GM23248 (cell line): ENCODE measurements at regions not wholly inside any gene's neighbourhood (a gene's known extent, or its start where the extent isn't known, plus 50 kb on each side); places are given as distances from the start of the nearest gene placed in this dataset.
"Not testable (repeated sequence)": the region's sequence is repeated elsewhere in the genome, so short reads cannot be mapped to it uniquely, and the experiment has no call there.

Experiments used
- DNase-seq: peaks from one replicate; pipeline ENCODE4 v3.0.0-alpha.2; 2015
- H2AFZ ChIP-seq: fragments of 200-600 bp; sonication (generic); 2 replicates; pipeline ENCODE4 v1.6.1; 2016; ENCODE audit warnings: antibody characterized with exemption
- H3F3A ChIP-seq: fragments of 200-600 bp; sonication (generic); 2 replicates; pipeline ENCODE4 v1.6.1; 2016; ENCODE audit warnings: mild to moderate bottlenecking, antibody characterized with exemption, mixed run types; ENCODE audit not compliant: insufficient read depth
- H3K27ac ChIP-seq: fragments of 200-600 bp; sonication (generic); 2 replicates; pipeline ENCODE4 v1.5.1; 2016; ENCODE audit warnings: mild to moderate bottlenecking
- H3K27me3 ChIP-seq: fragments of 200-600 bp; sonication (generic); replicated peaks from 2 replicates; pipeline ENCODE4 v1.6.1; 2016; ENCODE audit warnings: mild to moderate bottlenecking; ENCODE audit not compliant: insufficient read depth
- H3K36me3 ChIP-seq: fragments of 200-600 bp; sonication (generic); 2 replicates; pipeline ENCODE4 v1.6.1; 2016; ENCODE audit warnings: low read depth, mild to moderate bottlenecking
- H3K4me1 ChIP-seq: fragments of 200-600 bp; sonication (generic); 2 replicates; pipeline ENCODE4 v1.6.1; 2016; ENCODE audit warnings: mild to moderate bottlenecking; ENCODE audit not compliant: insufficient read depth
- H3K4me2 ChIP-seq: fragments of 200-600 bp; sonication (generic); one replicate; pipeline ENCODE4 v1.6.1; 2016; ENCODE audit warnings: mild to moderate bottlenecking; ENCODE audit not compliant: unreplicated experiment
- H3K4me3 ChIP-seq: fragments of 200-600 bp; sonication (generic); 2 replicates; pipeline ENCODE4 v1.5.1; 2016; ENCODE audit warnings: mild to moderate bottlenecking
- H3K79me2 ChIP-seq: fragments of 200-600 bp; sonication (generic); 2 replicates; pipeline ENCODE4 v1.6.1; 2016; ENCODE audit warnings: mild to moderate bottlenecking; ENCODE audit not compliant: insufficient read depth
- H3K9ac ChIP-seq: fragments of 200-600 bp; sonication (generic); 2 replicates; pipeline ENCODE4 v1.6.1; 2016; ENCODE audit warnings: mild to moderate bottlenecking
- H3K9me2 ChIP-seq: fragments of 200-600 bp; sonication (generic); 2 replicates; pipeline ENCODE4 v1.6.1; 2016; ENCODE audit warnings: mixed run types, mild to moderate bottlenecking, moderate library complexity; ENCODE audit not compliant: insufficient read depth
- H3K9me3 ChIP-seq: fragments of 200-600 bp; sonication (generic); one replicate; pipeline ENCODE4 v1.6.1; 2017; ENCODE audit warnings: low read depth
- H4K20me1 ChIP-seq: fragments of 200-600 bp; sonication (generic); 2 replicates; pipeline ENCODE4 v1.6.0; 2016; ENCODE audit not compliant: insufficient read depth
- WGBS, 2 experiments: methylation state at CpG; one replicate each; pipeline ENCODE4 v1.1.6; 2015 to 2017; ENCODE audit warnings: low lambda C conversion rate in 2 of 2, low coverage in 1 of 2; ENCODE audit errors: missing lambda C conversion rate in 2 of 2; 5-methylcytosine and 5-hydroxymethylcytosine counted together
- in situ Hi-C: fragments of 300-500 bp; cut with MboI; formaldehyde crosslinking; loops from 2 replicates; pipeline ENCODE4 v1.15.0; 2020

DNA sequence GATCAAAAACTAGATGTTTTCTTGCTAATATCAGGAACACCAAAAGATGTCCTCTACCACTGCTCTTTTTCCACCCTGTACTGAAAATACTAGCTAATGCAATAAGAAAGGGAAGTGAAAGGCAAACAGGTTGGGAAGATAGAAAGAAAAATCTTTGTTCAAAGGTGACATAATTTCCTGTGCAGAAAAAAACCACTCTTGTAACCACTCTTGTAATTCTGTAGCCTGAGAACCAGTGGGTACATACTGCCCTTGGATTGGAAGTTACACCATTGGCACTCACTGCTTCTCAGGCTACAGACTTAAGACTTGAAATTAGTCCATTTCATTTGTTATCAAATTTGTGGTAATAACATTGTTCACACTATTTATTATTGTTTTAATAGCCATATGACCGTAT lies 263.0 kb upstream of the TGIF2LX start:
- H3K4me3 ChIP-seq, H3K79me2 ChIP-seq, H3K27ac ChIP-seq, in situ Hi-C loops, H3K4me2 ChIP-seq, H3K4me1 ChIP-seq, H2AFZ ChIP-seq, DNase-seq, H3K9ac ChIP-seq, H3F3A ChIP-seq, H4K20me1 ChIP-seq, H3K9me2 ChIP-seq, H3K36me3 ChIP-seq, H3K27me3 ChIP-seq, H3K9me3 ChIP-seq: not testable (repeated sequence)
- WGBS, 2 experiments = no CpG with 5 or more reads among the region's 1 CpG

- H3K27me3 ChIP-seq, H3K4me1 ChIP-seq, H2AFZ ChIP-seq, H3F3A ChIP-seq, H3K9me2 ChIP-seq, H3K9me3 ChIP-seq, H3K4me3 ChIP-seq, H3K79me2 ChIP-seq, H4K20me1 ChIP-seq, H3K27ac ChIP-seq, in situ Hi-C loops, H3K4me2 ChIP-seq, H3K9ac ChIP-seq, H3K36me3 ChIP-seq, DNase-seq: not testable (repeated sequence)
- WGBS, 2 experiments = no CpG with 5 or more reads among the region's 1 CpG
These were observed 215.2 kb upstream of the TGIF2LX start for GRCh38 chrX:89706481-89706880.

GRCh38 chrX:89707363-89707927 lies 214.3 kb upstream of the TGIF2LX start:
- H3K36me3 ChIP-seq, H3K9ac ChIP-seq, H3K79me2 ChIP-seq, H4K20me1 ChIP-seq, H3K27me3 ChIP-seq, H3K9me2 ChIP-seq, H3K4me2 ChIP-seq, H3K9me3 ChIP-seq, in situ Hi-C loops, H3K4me3 ChIP-seq, H3K27ac ChIP-seq, H3K4me1 ChIP-seq, H2AFZ ChIP-seq, H3F3A ChIP-seq, DNase-seq: not testable (repeated sequence)
- WGBS, 2 experiments = 0% methylated on average over 1 of the region's 1 CpG; no CpG with 5 or more reads in 1 of the 2 experiments

DNA sequence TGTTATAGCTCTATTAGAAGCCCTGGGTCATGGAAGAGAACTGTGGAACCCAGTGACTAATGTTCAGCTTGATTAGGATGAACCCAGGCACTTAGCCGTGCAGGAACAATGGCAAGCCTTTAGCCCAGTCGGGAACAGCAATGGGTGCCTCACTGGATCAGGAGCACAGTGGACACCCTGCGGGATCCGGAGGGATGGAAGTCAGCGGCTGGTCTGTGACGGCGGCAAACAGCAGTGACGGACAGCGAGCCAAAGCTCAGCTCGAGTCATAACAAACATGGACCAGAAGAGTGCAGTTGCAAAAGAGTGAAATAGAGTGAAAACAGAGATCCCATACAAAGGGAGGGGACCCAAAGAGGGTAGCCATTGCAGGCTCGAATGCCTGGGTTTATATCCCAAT lies 187.3 kb upstream of the TGIF2LX start:
- WGBS, 2 experiments = 62 to 71% methylated on average over 8 to 9 of the region's 11 CpGs
- DNase-seq, in situ Hi-C loops: not testable (repeated sequence)

DNA sequence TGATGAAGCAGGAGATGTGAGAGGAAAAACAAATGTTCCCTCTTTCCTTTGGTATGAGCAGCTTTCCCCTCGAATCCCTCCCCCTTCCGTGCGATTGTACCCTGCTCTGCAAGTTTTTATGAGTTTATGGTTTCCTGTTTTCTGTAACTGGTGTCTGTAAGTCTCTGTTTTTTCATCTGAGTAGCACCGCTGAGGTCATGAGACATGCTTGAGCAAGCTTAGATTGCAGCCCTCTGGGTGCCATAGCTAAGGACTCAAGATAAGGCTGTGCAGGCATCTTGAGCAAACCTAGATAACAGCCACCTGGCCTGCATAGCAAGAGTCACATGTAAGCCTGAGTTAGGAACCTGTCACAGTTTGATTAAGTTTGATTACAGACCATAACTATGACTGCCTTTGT lies 165.2 kb upstream of the TGIF2LX start:
- in situ Hi-C loops = not testable (repeated sequence)
- WGBS, 2 experiments = 38 to 45% methylated on average over 4 of the region's 4 CpGs

More for the DNA sequence above, 187.3 kb upstream of the TGIF2LX start:
- not testable (repeated sequence) for H2AFZ ChIP-seq, H3K79me2 ChIP-seq, H3K27me3 ChIP-seq, H3F3A ChIP-seq, H3K9me3 ChIP-seq, H3K9ac ChIP-seq, H3K36me3 ChIP-seq, H4K20me1 ChIP-seq, H3K4me2 ChIP-seq, H3K27ac ChIP-seq, H3K4me3 ChIP-seq, H3K4me1 ChIP-seq, H3K9me2 ChIP-seq

GRCh38 chrX:89757767-89758166 lies 163.9 kb upstream of the TGIF2LX start:
- H3K4me3 ChIP-seq, H3K9me3 ChIP-seq, H3K9ac ChIP-seq, H3K4me2 ChIP-seq, H3K9me2 ChIP-seq, H2AFZ ChIP-seq, in situ Hi-C loops, H3K27ac ChIP-seq, H4K20me1 ChIP-seq, H3K4me1 ChIP-seq, H3K36me3 ChIP-seq, H3K79me2 ChIP-seq, H3K27me3 ChIP-seq, H3F3A ChIP-seq: not testable (repeated sequence)
- 0 to 13% methylated on average over 1 of the region's 1 CpG for WGBS, 2 experiments
- peak; percentile 7 for DNase-seq

More for the DNA sequence above, 165.2 kb upstream of the TGIF2LX start:
- not testable (repeated sequence) for H3K9me3 ChIP-seq, H3K4me2 ChIP-seq, H3K27ac ChIP-seq, DNase-seq, H3K9ac ChIP-seq, H3K27me3 ChIP-seq, H3K4me1 ChIP-seq, H2AFZ ChIP-seq, H3K79me2 ChIP-seq, H4K20me1 ChIP-seq, H3K9me2 ChIP-seq, H3F3A ChIP-seq, H3K4me3 ChIP-seq, H3K36me3 ChIP-seq

DNA sequence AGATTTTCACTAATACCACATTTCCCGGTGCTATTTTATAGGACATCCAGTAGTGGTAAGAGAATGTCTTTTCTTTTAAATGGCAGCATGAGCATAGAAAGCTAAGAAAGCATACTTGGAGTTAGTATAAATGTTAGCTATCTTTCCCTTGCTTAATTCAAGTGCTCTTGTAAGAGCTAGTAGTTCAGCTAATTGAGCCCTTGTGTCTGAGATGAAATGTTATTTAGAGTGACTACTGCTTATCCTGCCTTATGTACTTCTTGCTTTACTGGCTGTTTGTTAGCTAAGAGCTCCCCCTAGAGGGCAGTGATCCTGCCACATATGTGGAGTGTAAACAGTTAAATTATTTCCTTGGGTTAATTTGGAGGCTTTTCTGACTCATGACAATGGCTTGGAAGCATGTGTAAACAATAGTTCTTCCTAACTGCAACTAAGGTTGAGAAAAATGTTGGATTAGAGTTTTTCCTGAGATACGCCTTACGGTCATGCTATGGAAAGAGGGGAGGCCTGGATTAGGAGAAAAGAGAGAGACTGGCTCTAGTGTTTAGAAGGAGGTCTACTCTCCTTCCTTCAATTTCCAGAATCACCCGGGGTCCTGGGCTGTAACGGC lies 162.5 kb upstream of the TGIF2LX start:
- H3K9me3 ChIP-seq, H3K9me2 ChIP-seq, H3K36me3 ChIP-seq, DNase-seq, H3K27ac ChIP-seq, H2AFZ ChIP-seq, H4K20me1 ChIP-seq, H3K4me2 ChIP-seq, H3K27me3 ChIP-seq, H3K4me3 ChIP-seq, H3K79me2 ChIP-seq, H3F3A ChIP-seq, H3K9ac ChIP-seq, H3K4me1 ChIP-seq, in situ Hi-C loops: not testable (repeated sequence)
- 15 to 25% methylated on average over 5 of the region's 5 CpGs for WGBS, 2 experiments

DNA sequence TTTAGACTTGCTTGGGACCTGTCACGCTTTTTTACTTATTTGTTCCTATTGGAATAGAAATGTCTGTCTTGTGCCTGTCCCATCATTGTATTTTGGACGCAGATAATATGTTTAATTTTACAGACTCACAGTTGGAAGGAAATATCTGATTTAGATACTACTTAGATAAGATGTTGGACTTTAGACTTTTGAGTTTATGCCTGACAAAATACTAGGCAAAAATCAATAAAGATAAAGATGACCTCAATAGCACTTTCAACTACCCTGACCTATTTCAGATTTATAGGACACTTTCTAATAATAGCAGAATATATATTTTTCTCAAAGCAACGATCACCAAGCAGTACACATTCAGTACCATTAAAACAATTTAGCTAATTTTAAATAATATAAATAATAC lies 150.1 kb upstream of the TGIF2LX start:
- WGBS, 2 experiments = 6 to 10% methylated on average over 3 of the region's 3 CpGs
- H3K4me3 ChIP-seq, H3K27me3 ChIP-seq, H3K27ac ChIP-seq, H3K4me2 ChIP-seq, DNase-seq, H3K36me3 ChIP-seq, H3F3A ChIP-seq, H2AFZ ChIP-seq, H3K9me2 ChIP-seq, H3K9me3 ChIP-seq, H4K20me1 ChIP-seq, H3K9ac ChIP-seq, in situ Hi-C loops, H3K4me1 ChIP-seq, H3K79me2 ChIP-seq: not testable (repeated sequence)
